ENCODE measurements at regions not wholly inside any gene's neighbourhood (a gene's known extent, or its start where the extent isn't known, plus 50 kb on each side); places are given as distances from the start of the nearest gene placed in this dataset.
"Not testable (repeated sequence)": the region's sequence is repeated elsewhere in the genome, so short reads cannot be mapped to it uniquely, and the experiment has no call there.

DNA sequence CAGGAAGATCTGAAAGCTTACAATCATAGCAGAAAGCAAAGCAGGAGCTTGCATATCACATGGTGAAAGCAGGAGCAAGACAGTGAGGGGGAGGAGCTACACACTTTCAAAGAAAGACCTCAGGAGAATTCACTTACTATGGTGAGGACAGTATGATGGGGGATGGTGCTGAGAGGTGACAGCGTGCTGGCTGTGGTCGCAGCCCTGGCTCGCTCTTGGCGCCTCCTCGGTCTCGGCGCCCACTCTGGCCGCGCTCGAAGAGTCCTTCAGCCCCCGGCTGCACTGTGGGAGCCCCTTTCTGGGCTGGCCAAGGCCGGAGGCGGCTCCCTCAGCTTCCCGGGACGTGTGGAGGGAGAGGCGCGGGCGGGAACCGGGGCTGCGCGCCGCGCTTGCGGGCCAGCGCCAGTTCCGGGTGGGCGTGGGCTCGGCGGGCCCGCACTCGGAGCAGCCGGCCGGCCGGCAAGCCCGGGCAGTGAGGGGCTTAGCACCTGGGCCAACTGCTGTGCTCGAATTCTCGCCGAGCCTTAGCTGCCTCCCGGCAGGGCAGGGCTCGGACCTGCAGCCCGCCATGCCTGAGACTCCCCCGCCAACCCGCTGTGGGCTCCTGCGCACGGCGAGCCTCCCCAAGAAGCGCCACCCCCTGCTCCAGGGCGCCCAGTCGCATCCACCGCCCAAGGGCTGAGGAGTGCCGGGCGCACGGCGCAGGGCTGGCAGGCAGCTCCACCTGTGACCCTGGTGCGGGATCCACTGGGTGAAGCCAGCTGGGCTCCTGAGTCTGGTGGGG, 131.9 kb upstream of the SPATS2L start:
- no peak for DNase-seq

DNA sequence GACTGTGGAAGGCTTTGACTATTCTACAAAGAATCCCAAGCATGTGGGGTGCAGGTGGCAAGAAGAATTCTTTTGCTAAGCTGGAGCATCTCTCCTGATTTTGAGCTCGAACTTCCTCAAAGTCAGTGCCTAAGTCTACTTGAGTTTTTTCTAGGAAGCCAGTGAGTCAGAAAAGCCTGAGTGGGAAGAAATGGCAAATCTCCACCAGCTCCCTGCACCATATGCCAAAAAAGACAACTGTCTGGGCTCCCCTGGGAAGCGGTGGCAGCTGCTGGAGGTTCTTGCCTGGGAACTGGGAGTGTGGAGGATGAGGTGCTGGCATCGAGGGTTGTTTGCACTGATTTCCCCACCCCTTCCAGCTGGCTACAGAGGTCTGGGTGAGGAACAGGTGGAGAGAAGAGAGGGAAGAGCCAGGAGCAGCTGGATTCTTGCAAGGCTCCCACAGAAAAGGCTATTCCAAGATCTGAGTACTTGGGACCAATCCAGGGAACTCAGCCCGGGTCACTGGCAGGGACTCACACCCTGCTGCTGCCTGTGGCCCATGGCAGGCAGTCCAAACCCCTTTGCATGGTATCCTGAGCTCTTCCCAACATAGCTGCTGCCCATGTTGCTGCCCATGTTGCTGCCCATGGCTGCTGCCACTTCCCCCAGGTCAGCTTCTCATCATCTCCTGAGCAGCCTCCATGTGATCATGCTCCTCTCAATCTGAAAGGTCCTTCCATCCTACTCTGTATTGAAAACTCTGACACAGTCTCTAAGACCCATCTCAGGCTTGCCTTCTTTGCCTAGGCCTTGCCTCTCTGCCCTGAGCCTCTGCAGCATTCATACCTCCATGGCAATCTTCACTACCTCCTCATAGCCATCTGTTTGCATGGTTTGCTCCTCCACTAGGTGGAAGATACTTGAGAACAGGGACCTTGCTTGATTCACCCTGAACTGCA, 128.3 kb upstream of the SPATS2L start:
- DNase-seq = no peak

DNA sequence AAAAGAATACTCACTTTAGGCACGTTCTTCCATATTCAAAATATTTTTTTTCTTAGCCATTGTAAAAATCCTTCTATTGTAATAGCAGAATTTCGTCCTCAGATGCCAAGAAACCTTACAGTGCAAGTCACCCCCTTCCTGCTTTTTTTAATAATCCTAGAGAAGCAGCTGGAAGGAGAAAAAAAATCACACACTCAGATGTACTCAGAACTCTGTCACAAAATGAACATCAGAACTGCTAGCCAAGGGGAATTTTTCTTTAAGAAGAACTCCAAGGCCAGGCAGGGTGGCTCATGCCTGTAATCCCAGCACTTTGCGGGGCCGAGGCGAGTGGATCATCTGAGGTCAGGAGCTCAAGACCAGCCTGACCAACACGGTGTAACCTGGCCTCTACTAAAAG, 127.3 kb upstream of the SPATS2L start:
- no peak for DNase-seq

- DNase-seq = no peak
Observed at GRCh38 chr2:200180943-200181342, 125.5 kb upstream of the SPATS2L start.

DNA sequence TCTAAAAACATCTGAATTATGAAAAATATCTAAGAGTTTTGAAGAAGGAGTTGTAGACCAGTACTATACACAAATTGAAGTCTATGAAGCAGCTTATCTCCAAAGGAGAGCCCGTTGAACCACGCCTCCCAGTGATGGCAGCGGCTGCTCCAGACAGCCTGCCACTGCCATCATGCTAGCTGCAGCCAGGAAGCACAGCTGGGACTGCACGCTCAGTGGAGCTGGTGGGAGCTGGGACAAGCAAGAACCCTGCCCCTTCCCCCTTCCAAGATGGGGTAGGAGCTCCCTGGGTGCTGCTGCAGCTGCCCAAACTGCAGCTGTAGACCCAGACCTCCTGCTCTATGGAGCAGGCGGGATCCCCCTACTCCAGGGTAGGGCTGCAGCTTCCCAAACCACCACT, 124.7 kb upstream of the SPATS2L start:
- no peak for DNase-seq

DNA sequence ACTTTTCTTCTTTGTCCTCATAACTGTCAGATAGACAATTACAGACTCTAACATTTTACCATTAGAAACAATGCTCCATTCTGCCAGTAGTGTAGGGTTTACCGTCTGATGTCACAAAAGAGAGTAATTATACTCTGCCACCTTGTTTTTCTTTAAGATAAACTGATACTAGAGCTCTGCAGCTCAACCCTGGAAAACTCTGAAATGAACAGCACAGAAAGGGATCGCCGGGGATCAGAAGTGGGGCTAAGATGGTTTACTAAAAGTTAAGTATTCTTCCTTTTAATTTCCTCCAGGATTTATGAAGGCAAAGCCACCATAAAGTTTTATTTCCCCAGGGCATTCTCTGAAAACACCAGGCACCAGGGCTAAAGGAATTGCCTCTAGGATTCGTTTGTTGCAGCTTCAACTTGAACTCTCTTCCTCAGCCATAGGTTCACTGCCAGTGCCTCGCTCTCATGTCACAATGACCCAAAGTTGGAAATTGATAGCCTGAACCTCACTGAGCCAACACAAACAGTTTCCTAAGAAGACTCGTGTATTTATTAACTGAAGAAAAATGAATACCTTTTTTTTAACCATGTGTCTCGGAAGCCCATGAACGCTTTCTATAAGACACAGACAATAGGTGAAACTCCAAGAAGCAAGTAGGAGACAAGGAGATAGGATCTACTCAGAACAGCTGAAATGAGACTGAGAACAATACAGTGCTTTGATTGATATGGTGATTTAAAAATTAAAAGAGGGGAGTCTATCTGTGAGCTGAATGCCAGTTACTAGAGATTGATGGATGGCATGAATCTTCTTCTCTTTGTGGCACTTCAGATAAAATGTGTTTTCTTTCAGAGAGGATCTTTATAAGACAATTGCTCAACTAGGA, 121.5 kb upstream of the SPATS2L start:
- DNase-seq = no peak

DNA sequence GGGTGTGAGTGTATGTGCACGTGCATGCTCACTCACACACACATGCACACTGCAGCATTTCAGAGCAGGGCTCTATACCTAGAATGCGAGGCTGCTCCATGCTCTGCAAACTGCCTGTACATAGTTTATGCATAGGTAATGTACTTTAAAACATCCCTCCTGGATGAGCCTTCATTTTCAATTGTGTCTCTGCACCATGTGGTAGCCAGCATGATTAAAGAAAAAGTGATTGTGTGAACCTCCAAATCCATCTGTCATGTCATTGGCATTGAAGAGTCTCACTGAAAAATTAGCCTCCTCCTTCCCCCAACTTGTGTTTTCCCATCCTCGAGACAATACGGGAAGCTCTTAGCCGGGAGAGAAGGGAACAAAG, 120.9 kb upstream of the SPATS2L start:
- DNase-seq = no peak

- no peak for DNase-seq
Observed at GRCh38 chr2:200186002-200186401, 120.5 kb upstream of the SPATS2L start.

DNA sequence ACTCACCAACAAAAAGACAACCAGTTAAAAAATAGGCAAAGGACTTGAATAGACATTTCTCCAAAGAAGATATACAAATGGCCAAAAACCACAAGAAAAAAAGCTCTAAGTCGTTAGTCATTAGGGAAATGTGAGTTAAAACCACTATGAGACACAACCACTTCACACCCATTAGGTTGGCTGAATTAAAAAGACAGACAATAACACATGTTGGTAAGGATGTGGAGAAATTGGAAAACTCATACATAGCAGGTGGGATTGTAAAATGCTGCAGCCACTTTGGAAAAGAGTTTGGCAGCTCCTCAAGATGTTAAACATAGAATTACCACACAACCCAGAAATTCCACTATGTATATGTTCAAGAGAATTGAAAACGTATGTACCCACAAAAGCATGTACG, 117.6 kb upstream of the SPATS2L start:
- no peak for DNase-seq

DNA sequence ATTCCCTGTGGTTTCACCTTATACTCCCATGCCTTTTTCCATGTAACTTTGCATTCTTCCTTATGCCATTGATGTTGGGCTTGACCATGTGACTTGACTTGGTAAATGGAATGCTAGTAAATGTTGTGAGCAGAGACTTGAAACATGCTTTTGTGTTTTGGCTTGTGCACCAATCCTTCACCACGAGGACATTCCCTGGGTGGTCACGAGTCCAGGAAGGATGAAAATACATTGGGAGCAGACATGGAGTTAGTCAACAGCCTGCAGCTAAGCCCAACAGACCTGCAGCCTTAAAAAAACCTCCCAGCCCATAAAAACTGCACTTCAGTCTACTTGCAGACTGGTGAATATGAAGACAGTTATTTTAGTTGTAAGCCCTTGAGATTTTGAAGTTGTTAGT, 116.5 kb upstream of the SPATS2L start:
- no peak for DNase-seq

DNA sequence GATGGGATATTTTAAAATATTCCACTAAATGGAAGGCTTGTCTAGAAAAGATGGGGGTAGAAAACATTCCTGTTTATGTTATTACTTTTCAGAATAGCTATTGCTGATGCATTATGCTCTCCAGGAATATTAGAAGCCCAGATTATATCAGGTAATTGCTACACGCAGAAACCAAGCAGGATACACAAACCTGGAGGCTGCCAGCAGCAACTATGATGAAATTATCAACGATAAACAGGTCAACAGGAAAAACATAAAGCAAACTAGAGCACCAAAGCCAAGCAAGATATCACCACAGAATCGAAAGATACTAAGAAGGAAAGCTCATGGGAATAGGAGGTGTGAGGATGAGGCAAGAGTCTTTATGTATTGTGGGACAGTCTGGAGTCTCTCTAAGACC, 113.2 kb upstream of the SPATS2L start:
- DNase-seq = no peak

DNA sequence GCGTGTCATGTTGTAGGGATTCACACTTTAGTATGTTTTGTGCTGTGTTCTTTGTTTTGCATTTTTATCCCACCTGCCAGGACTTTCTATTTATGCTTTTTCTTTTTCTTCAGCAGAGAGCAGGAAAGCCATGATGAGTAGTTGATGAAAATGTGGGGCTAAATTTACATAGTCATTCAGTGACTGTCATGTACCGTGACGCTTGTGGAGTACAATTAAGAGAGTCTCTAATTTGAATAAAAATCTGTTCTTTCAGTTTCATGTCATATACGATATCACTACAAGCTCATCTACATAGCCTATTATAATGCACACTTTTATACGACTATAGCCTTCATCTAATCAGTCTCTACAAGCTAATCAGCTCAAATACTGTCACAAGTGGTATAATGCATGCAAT, 112.7 kb upstream of the SPATS2L start:
- DNase-seq = peak in 1 of 5 experiments; percentile 5

DNA sequence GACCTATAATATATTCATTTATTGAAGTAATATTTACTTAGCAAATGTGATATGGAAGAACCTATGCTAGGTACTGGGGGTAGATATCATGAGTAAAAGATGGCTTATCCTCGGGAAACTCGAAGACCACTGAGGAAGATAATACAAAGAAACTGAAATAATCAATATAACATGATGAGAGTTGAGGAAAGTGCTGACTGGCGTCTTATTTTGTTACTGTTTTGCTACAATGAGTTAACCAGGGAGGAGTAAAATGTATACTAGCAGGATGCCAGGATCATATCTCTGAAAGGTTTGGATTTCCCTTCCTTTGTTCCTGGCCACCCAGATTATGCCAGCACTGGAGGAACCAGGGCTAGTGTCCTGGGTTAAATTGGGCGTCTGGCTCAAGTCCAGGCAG, 111.7 kb upstream of the SPATS2L start:
- DNase-seq = no peak

GRCh38 chr2:200199005-200199404, 107.5 kb upstream of the SPATS2L start:
- no peak for DNase-seq

DNA sequence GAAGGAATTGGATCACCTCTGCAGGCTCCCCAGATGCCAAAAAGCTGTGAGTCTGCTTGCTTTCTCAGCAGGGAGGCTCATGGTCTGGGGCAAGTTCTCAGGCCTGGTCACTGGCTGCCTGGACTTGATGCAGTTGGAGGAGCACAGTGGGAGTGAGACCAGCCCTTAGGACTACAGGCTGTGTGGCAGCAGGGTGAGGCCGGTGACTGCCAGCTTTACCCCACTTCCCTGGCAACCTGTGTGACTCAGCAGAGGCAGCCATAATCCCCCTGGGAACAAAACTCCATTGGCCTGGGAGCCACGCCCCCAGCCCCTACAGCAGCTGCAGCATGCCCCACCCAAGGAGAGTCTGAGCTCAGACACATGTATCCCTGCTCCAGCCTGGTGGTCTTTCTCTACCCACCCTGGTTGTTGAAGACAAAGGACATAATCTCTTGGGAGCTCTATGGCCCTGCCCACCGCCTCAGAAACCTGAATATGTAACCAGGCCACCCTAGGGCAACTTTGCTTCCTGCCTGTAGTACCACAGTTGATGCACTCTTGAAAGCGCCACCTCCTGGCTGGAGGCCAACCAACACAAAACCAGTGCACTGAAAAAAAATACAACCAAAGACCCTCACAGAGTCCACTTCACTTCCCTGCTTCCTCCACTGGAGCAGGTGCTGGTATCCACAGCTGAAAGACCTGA, 106.8 kb upstream of the SPATS2L start:
- DNase-seq = peak in 1 of 5 experiments; percentile 3

DNA sequence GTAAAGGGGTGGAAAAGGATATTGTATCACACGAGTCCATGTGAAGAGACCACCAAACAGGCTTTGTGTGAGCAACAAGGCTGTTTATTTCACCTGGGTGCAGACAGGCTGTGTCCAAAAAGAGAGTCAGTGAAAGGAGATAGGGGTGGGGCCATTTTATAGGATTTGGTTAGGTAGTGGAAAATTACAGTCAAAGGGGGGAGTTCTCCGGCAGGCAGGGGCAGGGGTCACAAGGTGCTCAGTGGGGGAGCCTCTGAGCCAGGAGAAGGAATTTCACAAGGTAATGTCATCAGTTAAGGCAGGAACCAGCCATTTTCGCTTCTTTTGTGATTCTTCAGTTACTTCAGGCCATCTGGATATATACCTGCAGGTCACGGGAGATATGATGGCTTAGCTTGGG, 104.7 kb upstream of the SPATS2L start:
- DNase-seq = not testable (repeated sequence)

DNA sequence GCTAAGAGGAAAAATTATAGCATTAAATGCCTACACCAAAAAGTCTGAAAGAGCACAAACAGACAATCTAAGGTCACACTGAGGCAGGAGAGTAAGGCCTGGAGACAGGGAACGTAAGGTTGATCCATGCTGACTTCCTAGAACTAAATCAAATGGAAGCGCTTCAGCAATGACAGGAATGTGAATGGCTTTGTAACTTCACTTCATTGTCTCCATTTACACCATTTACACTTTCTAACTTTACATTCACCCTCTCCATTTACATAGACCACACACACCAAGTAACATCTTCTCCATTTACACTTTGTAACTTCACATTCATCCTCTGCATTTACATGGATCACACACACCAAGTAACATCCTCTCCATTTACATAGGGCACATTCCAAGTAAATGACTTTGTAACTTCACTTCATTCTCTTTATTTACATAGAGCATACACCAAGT, 103.1 kb upstream of the SPATS2L start:
- no peak for DNase-seq

DNA sequence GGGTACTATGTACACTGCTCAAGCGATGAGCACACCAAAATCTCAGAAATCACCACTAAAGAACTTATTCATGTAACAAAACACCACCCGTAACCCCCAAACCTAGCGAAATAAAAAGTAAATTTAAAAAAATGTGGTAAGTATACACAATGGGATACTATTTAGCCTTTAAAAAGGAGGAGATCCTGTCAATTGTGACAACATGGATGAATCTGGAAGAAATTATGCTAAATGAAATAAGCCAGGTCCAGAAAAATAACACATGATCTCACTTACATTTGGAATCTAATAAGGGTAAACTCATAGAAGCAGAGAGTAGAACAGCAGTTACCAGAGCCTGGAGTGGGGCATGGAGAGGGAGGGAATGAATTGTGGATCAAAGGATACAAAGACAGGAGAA, 98.5 kb upstream of the SPATS2L start:
- DNase-seq = no peak

- peak in 1 of 5 experiments; percentile 1 for DNase-seq
Observed at GRCh38 chr2:200209030-200209429, 97.5 kb upstream of the SPATS2L start.

GRCh38 chr2:200211643-200212042, 94.8 kb upstream of the SPATS2L start:
- DNase-seq = no peak

- no peak for DNase-seq
Observed at GRCh38 chr2:200212862-200213425, 93.5 kb upstream of the SPATS2L start.

- no peak for DNase-seq
Observed at GRCh38 chr2:200216310-200216709, 90.2 kb upstream of the SPATS2L start.

Data from T-helper 2 cell (primary cell).